Neutrophil (primary cell): ENCODE measurements at regions not wholly inside any gene's neighbourhood (a gene's known extent, or its start where the extent isn't known, plus 50 kb on each side); places are given as distances from the start of the nearest gene placed in this dataset.

Source experiments
- H3K27ac ChIP-seq: fragments of 200-600 bp; sonication (generic); 2 replicates; pipeline ENCODE4 v1.5.1; 2016; ENCODE audit warnings: mild to moderate bottlenecking, moderate library complexity
- H3K27me3 ChIP-seq: fragments of 200-600 bp; sonication (generic); 2 replicates; pipeline ENCODE4 v1.6.0; 2016; ENCODE audit warnings: mild to moderate bottlenecking
- H3K36me3 ChIP-seq: fragments of 200-600 bp; sonication (generic); 2 replicates; pipeline ENCODE4 v1.5.1; 2017
- H3K4me1 ChIP-seq, 2 experiments: fragments of 200-600 bp in 1 of 2; sonication (generic) in 1 of 2; 1 replicate in 1 of 2; 2 replicates in 1 of 2; pipeline versions ENCODE4 v1.5.1 to v1.6.1; 2013 to 2016; ENCODE audit warnings: low read depth in 1 of 2, low read length in 1 of 2, mild to moderate bottlenecking in 1 of 2, moderate library complexity in 1 of 2; ENCODE audit not compliant: control insufficient read depth in 1 of 2, insufficient read depth in 1 of 2
- H3K4me3 ChIP-seq, 2 experiments: fragments of 200-600 bp in 1 of 2; sonication (generic) in 1 of 2; 1 replicate in 1 of 2; 2 replicates in 1 of 2; pipeline ENCODE4 v1.5.1; 2013 to 2016; ENCODE audit warnings: low read depth in 1 of 2, low read length in 1 of 2, mild to moderate bottlenecking in 1 of 2, moderate library complexity in 1 of 2
- H3K9me3 ChIP-seq: fragments of 200-600 bp; sonication (generic); 2 replicates; pipeline ENCODE4 v1.5.1; 2016
- TF ChIP-seq, protein P1 (sequence below): fragments of 200-600 bp; sonication (generic); IDR thresholded peaks from 2 replicates; pipeline ENCODE4 v1.5.1; 2016; ENCODE audit warnings: antibody characterized with exemption

DNA sequence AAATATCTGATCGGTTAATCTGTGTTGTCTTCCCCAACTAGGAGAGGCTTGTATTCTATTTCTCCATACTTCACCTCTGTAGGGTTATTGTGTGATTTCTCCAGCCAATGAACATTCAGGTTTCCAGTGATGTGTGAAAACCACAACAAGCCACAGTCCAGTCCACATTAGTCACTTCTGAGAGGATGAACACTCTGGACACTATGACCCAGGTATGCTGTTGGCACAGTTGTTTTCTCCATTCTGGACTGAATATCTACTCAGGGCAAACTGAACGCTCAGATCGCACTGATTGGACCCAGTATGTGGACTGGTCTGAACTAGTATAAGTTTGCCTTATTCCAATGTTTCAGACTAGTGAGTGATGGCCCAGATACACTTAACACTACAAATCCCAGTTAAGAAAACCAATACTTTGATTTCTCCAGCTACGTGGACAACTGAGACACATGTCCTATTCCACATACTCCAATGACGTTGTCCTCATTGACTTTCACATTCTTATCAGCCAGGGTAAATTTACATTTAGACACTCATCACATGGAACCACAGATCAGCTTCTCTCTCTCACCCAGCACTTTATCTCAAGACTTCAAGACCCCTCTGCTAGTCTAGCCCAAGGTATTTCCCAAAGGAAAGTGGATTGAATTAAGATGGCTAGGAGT is 587.4 kb upstream of the SGO1 start:
- H3K9me3 ChIP-seq: no peaks in the 10 kb centered on the region
- H3K27ac ChIP-seq: no peak overlapping the region
- no peaks in the 10 kb centered on the region for H3K36me3 ChIP-seq
- H3K4me3 ChIP-seq: no peak overlapping the region
- TF ChIP-seq, protein P1, sequence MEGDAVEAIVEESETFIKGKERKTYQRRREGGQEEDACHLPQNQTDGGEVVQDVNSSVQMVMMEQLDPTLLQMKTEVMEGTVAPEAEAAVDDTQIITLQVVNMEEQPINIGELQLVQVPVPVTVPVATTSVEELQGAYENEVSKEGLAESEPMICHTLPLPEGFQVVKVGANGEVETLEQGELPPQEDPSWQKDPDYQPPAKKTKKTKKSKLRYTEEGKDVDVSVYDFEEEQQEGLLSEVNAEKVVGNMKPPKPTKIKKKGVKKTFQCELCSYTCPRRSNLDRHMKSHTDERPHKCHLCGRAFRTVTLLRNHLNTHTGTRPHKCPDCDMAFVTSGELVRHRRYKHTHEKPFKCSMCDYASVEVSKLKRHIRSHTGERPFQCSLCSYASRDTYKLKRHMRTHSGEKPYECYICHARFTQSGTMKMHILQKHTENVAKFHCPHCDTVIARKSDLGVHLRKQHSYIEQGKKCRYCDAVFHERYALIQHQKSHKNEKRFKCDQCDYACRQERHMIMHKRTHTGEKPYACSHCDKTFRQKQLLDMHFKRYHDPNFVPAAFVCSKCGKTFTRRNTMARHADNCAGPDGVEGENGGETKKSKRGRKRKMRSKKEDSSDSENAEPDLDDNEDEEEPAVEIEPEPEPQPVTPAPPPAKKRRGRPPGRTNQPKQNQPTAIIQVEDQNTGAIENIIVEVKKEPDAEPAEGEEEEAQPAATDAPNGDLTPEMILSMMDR: no peak
- H3K27me3 ChIP-seq: no peaks in the 10 kb centered on the region
- no peaks in the 10 kb centered on the region for H3K4me1 ChIP-seq

DNA sequence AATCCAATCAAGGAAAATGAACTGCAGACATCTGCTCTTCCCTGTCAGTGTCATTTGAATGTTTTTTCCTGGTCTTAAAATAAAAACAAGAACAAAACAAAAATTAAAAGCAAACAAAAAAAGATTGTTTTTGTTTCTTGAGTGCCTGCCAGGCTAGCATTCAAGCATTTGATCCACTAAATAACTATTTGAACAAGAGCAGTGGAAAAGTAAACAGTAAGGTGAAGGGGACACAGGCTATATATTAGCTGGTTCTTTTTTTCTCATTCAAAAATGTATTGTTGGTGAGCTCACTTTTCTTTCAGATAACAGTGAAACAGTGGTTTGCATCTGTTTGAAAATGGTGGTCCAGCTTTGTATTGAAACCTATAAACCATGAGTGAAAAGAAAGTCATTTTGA is 586.9 kb upstream of the SGO1 start:
- H3K4me3 ChIP-seq: no peak overlapping the region
- TF ChIP-seq, protein P1: no peak
- H3K36me3 ChIP-seq: no peaks in the 10 kb centered on the region
- no peaks in the 10 kb centered on the region for H3K4me1 ChIP-seq
- H3K27ac ChIP-seq: no peak overlapping the region
- no peaks in the 10 kb centered on the region for H3K9me3 ChIP-seq
- no peaks in the 10 kb centered on the region for H3K27me3 ChIP-seq

DNA sequence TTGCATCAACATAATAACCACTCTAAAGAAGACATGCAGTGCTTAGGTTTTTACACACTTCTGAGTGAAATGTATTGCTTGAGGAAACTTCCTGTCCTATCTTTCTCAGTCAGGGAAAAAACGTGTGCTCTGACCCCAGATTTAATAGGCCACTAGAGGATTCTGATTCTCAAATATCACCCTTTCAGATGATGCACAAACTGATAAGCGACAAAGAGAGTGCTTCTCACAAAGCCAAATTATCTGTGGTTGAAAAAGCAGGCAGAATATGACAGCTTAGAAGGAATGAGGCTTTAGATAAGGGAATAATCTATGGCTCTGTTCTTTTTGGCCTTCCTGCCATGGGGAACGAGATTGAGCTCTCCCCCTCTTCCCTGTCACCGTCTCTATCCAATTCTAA is 583.4 kb upstream of the SGO1 start:
- Histone ChIP-seq H3K36me3 (no peaks in the 10 kb centered on the region), H3K9me3 (no peaks in the 10 kb centered on the region), H3K27ac (no peak overlapping the region), H3K4me1 (no peaks in the 10 kb centered on the region), H3K4me3 (no peak overlapping the region), H3K27me3 (no peaks in the 10 kb centered on the region)
- TF ChIP-seq, protein P1: no peak

DNA sequence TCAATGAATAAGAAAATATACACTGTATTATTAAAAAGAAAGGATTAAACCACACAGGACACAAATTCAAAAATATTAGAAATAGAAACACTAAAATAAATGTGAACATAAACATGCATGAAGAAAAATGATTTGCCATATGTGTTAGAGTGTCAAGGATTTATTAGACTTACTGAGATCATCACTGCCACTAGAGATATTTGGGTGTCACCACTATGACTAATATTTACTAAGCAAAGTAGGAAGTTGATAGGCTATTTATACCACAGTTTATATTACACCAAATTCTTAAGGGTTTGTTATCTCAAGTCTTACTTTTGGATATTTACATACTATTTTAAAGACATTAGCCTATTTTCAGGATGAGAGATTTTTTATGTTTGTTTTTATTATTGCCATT is 575.0 kb upstream of the SGO1 start:
- Histone ChIP-seq H3K27ac (no peak overlapping the region), H3K9me3 (no peaks in the 10 kb centered on the region), H3K27me3 (no peaks in the 10 kb centered on the region), H3K4me3 (no peak overlapping the region), H3K36me3 (no peaks in the 10 kb centered on the region), H3K4me1 (no peaks in the 10 kb centered on the region)
- TF ChIP-seq, protein P1: no peak

DNA sequence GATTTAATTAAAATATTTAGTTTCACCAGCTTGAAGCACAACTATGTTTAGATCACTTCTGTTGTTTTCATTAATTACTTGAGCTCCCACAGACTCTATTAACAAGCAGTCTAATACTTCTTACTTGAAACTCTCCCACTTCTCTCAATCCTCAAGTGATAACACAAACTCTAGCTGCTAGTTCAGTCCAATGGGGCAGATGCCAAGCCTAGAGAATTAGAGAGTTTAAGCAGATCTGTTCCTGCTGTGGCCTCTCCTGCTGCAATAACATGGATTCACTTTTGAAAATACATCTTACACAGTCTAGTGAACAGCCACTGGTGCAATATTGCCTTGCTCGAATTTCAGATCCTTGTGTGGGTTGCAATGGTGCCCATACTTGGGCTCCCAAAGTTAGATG is 566.4 kb upstream of the SGO1 start:
- no peaks in the 10 kb centered on the region for H3K27me3 ChIP-seq
- no peak overlapping the region for H3K27ac ChIP-seq
- no peaks in the 10 kb centered on the region for H3K4me1 ChIP-seq
- no peak overlapping the region for H3K4me3 ChIP-seq
- TF ChIP-seq, protein P1: no peak
- H3K36me3 ChIP-seq: no peaks in the 10 kb centered on the region
- H3K9me3 ChIP-seq: no peaks in the 10 kb centered on the region
